ENCODE measurements at regions not wholly inside any gene's neighbourhood (a gene's known extent, or its start where the extent isn't known, plus 50 kb on each side); places are given as distances from the start of the nearest gene placed in this dataset.
A peak's percentile ranks its signal among the peaks of the same experiment; 100 is the strongest.

GRCh38 chr16:80051040-80051439 is 450.5 kb upstream of the MAF start:
- no peak for DNase-seq (ENCODE audit: low spot score)
- FAIRE-seq = no peak

- FAIRE-seq (no peak), DNase-seq (ENCODE audit: low spot score) (no peak)
Measured at GRCh38 chr16:80048250-80048649, 447.7 kb upstream of the MAF start.

- no peak for FAIRE-seq
- DNase-seq (ENCODE audit: low spot score) = no peak
Measured at GRCh38 chr16:80047842-80048241, 447.3 kb upstream of the MAF start.

GRCh38 chr16:80046848-80047247 is 446.3 kb upstream of the MAF start:
- DNase-seq (ENCODE audit: low spot score) (no peak), FAIRE-seq (no peak)

GRCh38 chr16:80046261-80046660 is 445.7 kb upstream of the MAF start:
- FAIRE-seq = no peak
- DNase-seq (ENCODE audit: low spot score) = no peak

- FAIRE-seq = no peak
- DNase-seq (ENCODE audit: low spot score) = no peak
Measured at GRCh38 chr16:80045861-80046260, 445.3 kb upstream of the MAF start.

GRCh38 chr16:80041410-80041809 is 440.9 kb upstream of the MAF start:
- DNase-seq (ENCODE audit: low spot score) = no peak
- FAIRE-seq = no peak

GRCh38 chr16:80040814-80041213 is 440.3 kb upstream of the MAF start:
- DNase-seq (ENCODE audit: low spot score) = no peak
- no peak for FAIRE-seq

- DNase-seq (ENCODE audit: low spot score) = no peak
- FAIRE-seq = no peak
Measured at GRCh38 chr16:80040413-80040812, 439.9 kb upstream of the MAF start.

- DNase-seq (ENCODE audit: low spot score) (no peak), FAIRE-seq (no peak)
Measured at GRCh38 chr16:80039777-80040176, 439.2 kb upstream of the MAF start.

- DNase-seq (ENCODE audit: low spot score) (no peak), FAIRE-seq (no peak)
Measured at GRCh38 chr16:80038566-80038965, 438.0 kb upstream of the MAF start.

GRCh38 chr16:80034948-80035663 is 434.6 kb upstream of the MAF start:
- DNase-seq (ENCODE audit: low spot score) = no peak
- FAIRE-seq = no peak

- peak; percentile 92 for DNase-seq (ENCODE audit: low spot score)
- FAIRE-seq = peak; percentile 97
Measured at GRCh38 chr16:80034469-80034826, 433.9 kb upstream of the MAF start.

GRCh38 chr16:80033783-80034468 is 433.4 kb upstream of the MAF start:
- DNase-seq (ENCODE audit: low spot score) (peak; percentile 82), FAIRE-seq (no peak)

GRCh38 chr16:80029761-80030481 is 429.4 kb upstream of the MAF start:
- DNase-seq (ENCODE audit: low spot score) (no peak), FAIRE-seq (no peak)

- DNase-seq (ENCODE audit: low spot score) (no peak), FAIRE-seq (no peak)
Measured at GRCh38 chr16:80029381-80029630, 428.8 kb upstream of the MAF start.

GRCh38 chr16:80028581-80029380 is 428.2 kb upstream of the MAF start:
- DNase-seq (ENCODE audit: low spot score) (no peak), FAIRE-seq (no peak)

- DNase-seq (ENCODE audit: low spot score) (peak; percentile 98), FAIRE-seq (peak; percentile 97)
Measured at GRCh38 chr16:80027007-80027965, 426.7 kb upstream of the MAF start.

GRCh38 chr16:80025236-80025635 is 424.7 kb upstream of the MAF start:
- DNase-seq (ENCODE audit: low spot score) = no peak
- FAIRE-seq = no peak

GRCh38 chr16:80024443-80024842 is 423.9 kb upstream of the MAF start:
- no peak for DNase-seq (ENCODE audit: low spot score)

GRCh38 chr16:80023865-80024264 is 423.3 kb upstream of the MAF start:
- no peak for FAIRE-seq
- peak; percentile 66 for DNase-seq (ENCODE audit: low spot score)

More at GRCh38 chr16:80024443-80024842, 423.9 kb upstream of the MAF start:
- FAIRE-seq = no peak

Data from RCC 7860 (cell line).